Stomach smooth muscle (tissue), 2 donors: ENCODE measurements at regions not wholly inside any gene's neighbourhood (a gene's known extent, or its start where the extent isn't known, plus 50 kb on each side); places are given as distances from the start of the nearest gene placed in this dataset.

Experiments
- H3K27ac ChIP-seq: one replicate; pipeline ENCODE4 v1.7.0; 2013; ENCODE audit warnings: mild to moderate bottlenecking, low read length, inconsistent platforms
- H3K27me3 ChIP-seq, 2 donors: one replicate each; pipeline ENCODE4 v1.7.0; 2013; ENCODE audit warnings: low read length in 2 of 2; ENCODE audit not compliant: insufficient read depth in 2 of 2, control insufficient read depth in 1 of 2
- H3K36me3 ChIP-seq, 2 donors: one replicate each; pipeline ENCODE4 v1.7.0; 2013; ENCODE audit warnings: low read length in 2 of 2; ENCODE audit not compliant: control insufficient read depth in 2 of 2, insufficient read depth in 2 of 2
- H3K4me1 ChIP-seq: one replicate; pipeline ENCODE4 v1.7.0; 2013; ENCODE audit warnings: low read length; ENCODE audit not compliant: control insufficient read depth, insufficient read depth
- H3K4me3 ChIP-seq, 2 donors: one replicate each; pipeline ENCODE4 v1.7.0; 2013; ENCODE audit warnings: low read length in 2 of 2
- H3K9ac ChIP-seq, 2 donors: one replicate each; pipeline ENCODE4 v1.7.0; 2013; ENCODE audit warnings: low read length in 2 of 2, mild to moderate bottlenecking in 1 of 2
- H3K9me3 ChIP-seq, 2 donors: one replicate each; pipeline ENCODE4 v1.7.0; 2013; ENCODE audit warnings: low read length in 2 of 2; ENCODE audit not compliant: control insufficient read depth in 2 of 2
- donor health status: healthy.
- donor health status: Pancreatic carcinoma.

GRCh38 chr7:110386913-110387312 is 704.0 kb upstream of the LRRN3 start:
- Histone ChIP-seq H3K27me3 (no peaks in the 10 kb centered on the region), H3K4me1 (no peaks in the 10 kb centered on the region), H3K9ac (no peak overlapping the region), H3K36me3 (no peaks in the 10 kb centered on the region), H3K4me3 (no peak overlapping the region), H3K27ac (no peak overlapping the region), H3K9me3 (no peaks in the 10 kb centered on the region)

- H3K4me1 ChIP-seq, result no peaks in the 10 kb centered on the region
- no peak overlapping the region for H3K4me3 ChIP-seq
- H3K9ac ChIP-seq, result no peak overlapping the region
- no peaks in the 10 kb centered on the region for H3K36me3 ChIP-seq
- no peaks in the 10 kb centered on the region for H3K9me3 ChIP-seq
- H3K27me3 ChIP-seq, result no peaks in the 10 kb centered on the region
- no peak overlapping the region for H3K27ac ChIP-seq
Observed at GRCh38 chr7:110387689-110388088, 703.2 kb upstream of the LRRN3 start.

- no peaks in the 10 kb centered on the region for H3K36me3 ChIP-seq
- no peak overlapping the region for H3K9ac ChIP-seq
- H3K27ac ChIP-seq, result no peak overlapping the region
- H3K4me3 ChIP-seq, result no peak overlapping the region
- H3K4me1 ChIP-seq, result no peaks in the 10 kb centered on the region
- no peaks in the 10 kb centered on the region for H3K9me3 ChIP-seq
- H3K27me3 ChIP-seq, result no peaks in the 10 kb centered on the region
Observed at GRCh38 chr7:110388457-110388856, 702.5 kb upstream of the LRRN3 start.

GRCh38 chr7:110396021-110396420 is 694.9 kb upstream of the LRRN3 start:
- Histone ChIP-seq H3K4me3 (no peak overlapping the region), H3K9me3 (no peaks in the 10 kb centered on the region), H3K27me3 (no peaks in the 10 kb centered on the region), H3K4me1 (no peaks in the 10 kb centered on the region), H3K36me3 (no peaks in the 10 kb centered on the region), H3K27ac (no peak overlapping the region), H3K9ac (no peak overlapping the region)

- no peak overlapping the region for H3K4me3 ChIP-seq
- no peak overlapping the region for H3K9ac ChIP-seq
- H3K36me3 ChIP-seq, result no peaks in the 10 kb centered on the region
Observed at GRCh38 chr7:110397927-110398660, 692.8 kb upstream of the LRRN3 start.

GRCh38 chr7:110399421-110399820 is 691.5 kb upstream of the LRRN3 start:
- no peak overlapping the region for H3K9ac ChIP-seq
- no peaks in the 10 kb centered on the region for H3K27me3 ChIP-seq
- no peaks in the 10 kb centered on the region for H3K36me3 ChIP-seq
- no peak overlapping the region for H3K27ac ChIP-seq
- H3K4me1 ChIP-seq, result no peaks in the 10 kb centered on the region
- H3K4me3 ChIP-seq, result no peak overlapping the region
- H3K9me3 ChIP-seq, result no peaks in the 10 kb centered on the region

More at GRCh38 chr7:110397927-110398660, 692.8 kb upstream of the LRRN3 start:
- H3K4me1 ChIP-seq, result no peaks in the 10 kb centered on the region
- no peaks in the 10 kb centered on the region for H3K9me3 ChIP-seq
- H3K27me3 ChIP-seq, result no peaks in the 10 kb centered on the region
- H3K27ac ChIP-seq, result no peak overlapping the region

- no peak overlapping the region for H3K4me3 ChIP-seq
- H3K27me3 ChIP-seq, result no peaks in the 10 kb centered on the region
- H3K4me1 ChIP-seq, result no peaks in the 10 kb centered on the region
- no peaks in the 10 kb centered on the region for H3K9me3 ChIP-seq
- H3K9ac ChIP-seq, result no peak overlapping the region
- no peak overlapping the region for H3K27ac ChIP-seq
- H3K36me3 ChIP-seq, result no peaks in the 10 kb centered on the region
Observed at GRCh38 chr7:110400411-110400810, 690.5 kb upstream of the LRRN3 start.

- H3K27me3 ChIP-seq, result no peaks in the 10 kb centered on the region
- H3K36me3 ChIP-seq, result no peaks in the 10 kb centered on the region
- no peak overlapping the region for H3K9ac ChIP-seq
- no peak overlapping the region for H3K4me3 ChIP-seq
- H3K27ac ChIP-seq, result no peak overlapping the region
- no peaks in the 10 kb centered on the region for H3K4me1 ChIP-seq
- no peaks in the 10 kb centered on the region for H3K9me3 ChIP-seq
Observed at GRCh38 chr7:110407242-110407641, 683.7 kb upstream of the LRRN3 start.

- Histone ChIP-seq H3K9me3 (no peaks in the 10 kb centered on the region), H3K9ac (no peak overlapping the region), H3K4me3 (no peak overlapping the region), H3K4me1 (no peaks in the 10 kb centered on the region), H3K27me3 (no peaks in the 10 kb centered on the region), H3K27ac (no peak overlapping the region), H3K36me3 (no peaks in the 10 kb centered on the region)
Observed at GRCh38 chr7:110407706-110408105, 683.2 kb upstream of the LRRN3 start.

GRCh38 chr7:110412614-110413013 is 678.3 kb upstream of the LRRN3 start:
- no peaks in the 10 kb centered on the region for H3K4me1 ChIP-seq
- H3K9ac ChIP-seq, result no peak overlapping the region
- H3K4me3 ChIP-seq, result no peak overlapping the region
- H3K36me3 ChIP-seq, result no peaks in the 10 kb centered on the region
- H3K27ac ChIP-seq, result no peak overlapping the region
- no peaks in the 10 kb centered on the region for H3K27me3 ChIP-seq
- H3K9me3 ChIP-seq, result no peaks in the 10 kb centered on the region

GRCh38 chr7:110413038-110413437 is 677.9 kb upstream of the LRRN3 start:
- H3K4me1 ChIP-seq, result no peaks in the 10 kb centered on the region

More at GRCh38 chr7:110413038-110413437, 677.9 kb upstream of the LRRN3 start:
- H3K36me3 ChIP-seq, result no peaks in the 10 kb centered on the region
- H3K9me3 ChIP-seq, result no peaks in the 10 kb centered on the region
- no peak overlapping the region for H3K9ac ChIP-seq
- no peak overlapping the region for H3K27ac ChIP-seq
- no peaks in the 10 kb centered on the region for H3K27me3 ChIP-seq
- no peak overlapping the region for H3K4me3 ChIP-seq
